Mesendoderm (in vitro differentiated cells): ENCODE measurements at regions not wholly inside any gene's neighbourhood (a gene's known extent, or its start where the extent isn't known, plus 50 kb on each side); places are given as distances from the start of the nearest gene placed in this dataset.
A peak's percentile ranks its signal among the peaks of the same experiment; 100 is the strongest.
"Not testable (repeated sequence)": the region's sequence is repeated elsewhere in the genome, so short reads cannot be mapped to it uniquely, and the experiment has no call there.

ENCODE experiments used
- DNase-seq: peaks from one replicate; pipeline ENCODE4 v3.0.0; 2013
- H2AK5ac ChIP-seq: 2 replicates; pipeline ENCODE4 v1.6.1; 2013; ENCODE audit warnings: low read length, inconsistent platforms
- H2BK120ac ChIP-seq: 2 replicates; pipeline ENCODE4 v1.6.1; 2013; ENCODE audit warnings: low read depth, mild to moderate bottlenecking, low read length, moderate library complexity, mixed read lengths
- H2BK15ac ChIP-seq: replicated peaks from 2 replicates; pipeline ENCODE4 v1.6.1; 2013; ENCODE audit warnings: low read depth, mild to moderate bottlenecking, moderate library complexity
- H2BK5ac ChIP-seq: 2 replicates; pipeline ENCODE4 v1.6.1; 2013; ENCODE audit warnings: low read length, inconsistent platforms
- H3K18ac ChIP-seq: 2 replicates; pipeline ENCODE4 v1.6.1; 2013; ENCODE audit warnings: mild to moderate bottlenecking, low read length, mixed read lengths
- H3K23ac ChIP-seq: one replicate; pipeline ENCODE4 v1.6.1; 2013; ENCODE audit warnings: low read length
- H3K27ac ChIP-seq: 2 replicates; pipeline ENCODE4 v1.5.1; 2013; ENCODE audit warnings: low read depth, mild to moderate bottlenecking, inconsistent platforms, low read length, moderate library complexity
- H3K27me3 ChIP-seq: 2 replicates; pipeline ENCODE4 v1.6.1; 2013; ENCODE audit warnings: low read length, control low read depth, mild to moderate bottlenecking, inconsistent platforms; ENCODE audit not compliant: insufficient read depth, poor library complexity
- H3K36me3 ChIP-seq: 2 replicates; pipeline ENCODE4 v1.6.1; 2013; ENCODE audit warnings: low read length, inconsistent platforms; ENCODE audit not compliant: control insufficient read depth, insufficient read depth
- H3K4ac ChIP-seq: one replicate; pipeline ENCODE4 v1.6.1; 2013; ENCODE audit warnings: low read depth, mild to moderate bottlenecking, low read length, moderate library complexity
- H3K4me1 ChIP-seq: 2 replicates; pipeline ENCODE4 v1.6.1; 2013; ENCODE audit warnings: low read depth, low read length, inconsistent platforms; ENCODE audit not compliant: control insufficient read depth
- H3K4me2 ChIP-seq: 2 replicates; pipeline ENCODE4 v1.6.1; 2013; ENCODE audit warnings: low read length
- H3K4me3 ChIP-seq: 2 replicates; pipeline ENCODE4 v1.5.1; 2013; ENCODE audit warnings: mild to moderate bottlenecking, low read length
- H3K56ac ChIP-seq: one replicate; pipeline ENCODE4 v1.6.1; 2013; ENCODE audit warnings: low read length
- H3K79me1 ChIP-seq: 2 replicates; pipeline ENCODE4 v1.6.1; 2013; ENCODE audit warnings: low read length, inconsistent platforms
- H3K79me2 ChIP-seq: 2 replicates; pipeline ENCODE4 v1.6.1; 2013; ENCODE audit warnings: mild to moderate bottlenecking, low read length; ENCODE audit not compliant: control insufficient read depth, insufficient read depth
- H3K9ac ChIP-seq: 2 replicates; pipeline ENCODE4 v1.6.1; 2013; ENCODE audit warnings: low read length, inconsistent platforms
- H4K5ac ChIP-seq: one replicate; pipeline ENCODE4 v1.6.1; 2013; ENCODE audit warnings: low read length
- H4K8ac ChIP-seq: one replicate; pipeline ENCODE4 v1.6.1; 2013; ENCODE audit warnings: low read depth, mild to moderate bottlenecking, control low read depth, low read length, moderate library complexity
- WGBS: extraction: QIAGEN DNeasy Blood & Tissue Kit; methylation state at CpG from one replicate; pipeline ENCODE4 v1.1.7; 2013; ENCODE audit warnings: low lambda C conversion rate, missing lambda C conversion rate; ENCODE audit not compliant: insufficient coverage; ENCODE audit errors: extremely low coverage; 5-methylcytosine and 5-hydroxymethylcytosine counted together

- not testable (repeated sequence) for H2BK5ac ChIP-seq, H3K18ac ChIP-seq, H2AK5ac ChIP-seq, H4K8ac ChIP-seq, H3K56ac ChIP-seq, H2BK15ac ChIP-seq, H3K4me1 ChIP-seq, DNase-seq, H3K9ac ChIP-seq, H3K4ac ChIP-seq, H3K79me2 ChIP-seq, H3K79me1 ChIP-seq, H3K27ac ChIP-seq, H2BK120ac ChIP-seq, H3K4me2 ChIP-seq, H4K5ac ChIP-seq, H3K23ac ChIP-seq, H3K4me3 ChIP-seq, H3K27me3 ChIP-seq, H3K36me3 ChIP-seq
- WGBS = no CpG with 5 or more reads among the region's 2 CpGs
Observed at GRCh38 chr2:194511070-194511469, 1146.0 kb upstream of the SLC39A10 start.

GRCh38 chr2:194504876-194505275 is 1152.2 kb upstream of the SLC39A10 start:
- H3K4me2 ChIP-seq, H2BK15ac ChIP-seq, H3K27me3 ChIP-seq, H3K4me1 ChIP-seq, H3K56ac ChIP-seq, H3K23ac ChIP-seq, H3K4ac ChIP-seq, H3K79me2 ChIP-seq, H2AK5ac ChIP-seq, H4K5ac ChIP-seq, H3K36me3 ChIP-seq, H3K9ac ChIP-seq, H3K79me1 ChIP-seq, H3K18ac ChIP-seq, H3K4me3 ChIP-seq, H4K8ac ChIP-seq, H3K27ac ChIP-seq, H2BK5ac ChIP-seq, H2BK120ac ChIP-seq: not testable (repeated sequence)
- WGBS = no CpG with 5 or more reads among the region's 3 CpGs
- peak; percentile 86 for DNase-seq

GRCh38 chr2:194495046-194495445 is 1162.0 kb upstream of the SLC39A10 start:
- H3K23ac ChIP-seq = no peak overlapping the region
- H2BK5ac ChIP-seq = no peak overlapping the region
- no peaks in the 10 kb centered on the region for H3K79me1 ChIP-seq
- no peak overlapping the region for H3K56ac ChIP-seq
- H2BK15ac ChIP-seq = no peak overlapping the region
- no peak overlapping the region for H4K8ac ChIP-seq
- H3K4me1 ChIP-seq = no peaks in the 10 kb centered on the region
- H3K27ac ChIP-seq = no peak overlapping the region
- no peaks in the 10 kb centered on the region for H3K36me3 ChIP-seq
- no peak overlapping the region for H3K4me3 ChIP-seq
- no peak overlapping the region for H4K5ac ChIP-seq
- no peak overlapping the region for H3K18ac ChIP-seq
- H3K9ac ChIP-seq = no peak overlapping the region
- H3K4ac ChIP-seq = no peak overlapping the region
- no peak overlapping the region for H2BK120ac ChIP-seq
- no peak overlapping the region for H2AK5ac ChIP-seq
- H3K4me2 ChIP-seq = no peak overlapping the region
- DNase-seq = no peak
- H3K27me3 ChIP-seq = no peaks in the 10 kb centered on the region
- H3K79me2 ChIP-seq = no peaks in the 10 kb centered on the region

GRCh38 chr2:194494401-194494800 is 1162.6 kb upstream of the SLC39A10 start:
- Histone ChIP-seq H3K27ac (no peak overlapping the region), H3K18ac (no peak overlapping the region), H3K23ac (no peak overlapping the region), H3K4me1 (no peaks in the 10 kb centered on the region), H3K9ac (no peak overlapping the region), H3K27me3 (no peaks in the 10 kb centered on the region), H3K36me3 (no peaks in the 10 kb centered on the region), H2AK5ac (no peak overlapping the region), H2BK15ac (no peak overlapping the region), H3K79me1 (no peaks in the 10 kb centered on the region), H3K56ac (no peak overlapping the region), H3K4ac (no peak overlapping the region), H2BK120ac (no peak overlapping the region), H3K79me2 (no peaks in the 10 kb centered on the region), H3K4me2 (no peak overlapping the region), H3K4me3 (no peak overlapping the region), H4K8ac (no peak overlapping the region), H2BK5ac (no peak overlapping the region), H4K5ac (no peak overlapping the region)
- no peak for DNase-seq

- H2BK5ac ChIP-seq = no peak overlapping the region
- WGBS = no CpG with 5 or more reads among the region's 2 CpGs
Observed at GRCh38 chr2:194491409-194492115, 1165.5 kb upstream of the SLC39A10 start.

GRCh38 chr2:194486326-194486725 is 1170.7 kb upstream of the SLC39A10 start:
- Histone ChIP-seq H3K18ac (no peak overlapping the region), H3K56ac (no peak overlapping the region), H3K79me1 (no peaks in the 10 kb centered on the region), H3K79me2 (no peaks in the 10 kb centered on the region), H3K27me3 (no peaks in the 10 kb centered on the region), H2BK120ac (no peak overlapping the region), H2BK5ac (no peak overlapping the region), H4K8ac (no peak overlapping the region), H3K4ac (no peak overlapping the region), H4K5ac (no peak overlapping the region), H3K27ac (no peak overlapping the region), H3K23ac (no peak overlapping the region), H3K4me3 (no peak overlapping the region), H2BK15ac (no peak overlapping the region), H3K9ac (no peak overlapping the region), H3K36me3 (no peaks in the 10 kb centered on the region), H3K4me2 (no peak overlapping the region), H3K4me1 (no peaks in the 10 kb centered on the region), H2AK5ac (no peak overlapping the region)
- no peak for DNase-seq
- WGBS = no CpG with 5 or more reads among the region's 4 CpGs

More at GRCh38 chr2:194491409-194492115, 1165.5 kb upstream of the SLC39A10 start:
- no peak overlapping the region for H3K4me2 ChIP-seq
- no peak overlapping the region for H2BK15ac ChIP-seq
- H2BK120ac ChIP-seq = no peak overlapping the region
- H3K4me3 ChIP-seq = no peak overlapping the region
- H3K79me1 ChIP-seq = no peaks in the 10 kb centered on the region
- no peak overlapping the region for H3K23ac ChIP-seq
- H3K18ac ChIP-seq = no peak overlapping the region
- H3K56ac ChIP-seq = no peak overlapping the region
- H2AK5ac ChIP-seq = no peak overlapping the region
- no peaks in the 10 kb centered on the region for H3K36me3 ChIP-seq
- H3K9ac ChIP-seq = no peak overlapping the region
- H3K4me1 ChIP-seq = no peaks in the 10 kb centered on the region
- H3K79me2 ChIP-seq = no peaks in the 10 kb centered on the region
- no peak overlapping the region for H3K4ac ChIP-seq
- H3K27me3 ChIP-seq = no peaks in the 10 kb centered on the region
- H4K8ac ChIP-seq = no peak overlapping the region
- no peak for DNase-seq
- H3K27ac ChIP-seq = no peak overlapping the region
- H4K5ac ChIP-seq = no peak overlapping the region
